KMS-11 (cell line): ENCODE measurements at regions not wholly inside any gene's neighbourhood (a gene's known extent, or its start where the extent isn't known, plus 50 kb on each side); places are given as distances from the start of the nearest gene placed in this dataset.

Experiments
- H2AFZ ChIP-seq: fragments of 200-600 bp; sonication (generic); 2 replicates; pipeline ENCODE4 v1.6.1; 2016; ENCODE audit warnings: antibody characterized with exemption, mixed run types, low read depth
- H3K27ac ChIP-seq: fragments of 200-600 bp; sonication (generic); 2 replicates; pipeline ENCODE4 v1.6.1; 2016; ENCODE audit warnings: mild to moderate bottlenecking, mixed run types
- H3K27me3 ChIP-seq: fragments of 200-600 bp; sonication (generic); 2 replicates; pipeline ENCODE4 v1.6.1; 2017; ENCODE audit warnings: mild to moderate bottlenecking, low read depth, mixed run types, moderate library complexity; ENCODE audit not compliant: insufficient read depth
- H3K36me3 ChIP-seq: fragments of 200-600 bp; sonication (generic); 2 replicates; pipeline ENCODE4 v1.6.1; 2017; ENCODE audit warnings: mild to moderate bottlenecking, mixed run types; ENCODE audit not compliant: insufficient read depth
- H3K4me1 ChIP-seq: fragments of 200-600 bp; sonication (generic); 2 replicates; pipeline ENCODE4 v1.6.1; 2016; ENCODE audit warnings: mild to moderate bottlenecking, low read depth, mixed run types; ENCODE audit not compliant: poor library complexity, severe bottlenecking
- H3K4me2 ChIP-seq: fragments of 200-600 bp; sonication (generic); 2 replicates; pipeline ENCODE4 v1.7.0; 2016; ENCODE audit warnings: mild to moderate bottlenecking, mixed run types
- H3K4me3 ChIP-seq: fragments of 200-600 bp; sonication (generic); IDR thresholded peaks from 2 replicates; pipeline ENCODE4 v1.6.1; 2017; ENCODE audit warnings: low read depth, low read length, mixed read lengths; ENCODE audit not compliant: insufficient read depth
- H3K79me2 ChIP-seq: fragments of 200-600 bp; sonication (generic); 2 replicates; pipeline ENCODE4 v1.6.1; 2016; ENCODE audit warnings: low read depth, mixed run types; ENCODE audit not compliant: insufficient read depth
- H3K9ac ChIP-seq: fragments of 200-600 bp; sonication (generic); 2 replicates; pipeline ENCODE4 v1.6.1; 2016; ENCODE audit warnings: mild to moderate bottlenecking, mixed run types
- H4K20me1 ChIP-seq: fragments of 200-600 bp; sonication (generic); 2 replicates; pipeline ENCODE4 v1.6.1; 2016; ENCODE audit warnings: mild to moderate bottlenecking, mixed run types; ENCODE audit not compliant: insufficient read depth
- CTCF ChIP-seq: fragments of 200-600 bp; sonication (generic); conservative IDR thresholded peaks from 2 replicates; pipeline ENCODE4 v1.6.1; 2017; ENCODE audit warnings: low read depth, mild to moderate bottlenecking, antibody characterized with exemption, low read length, moderate library complexity, mixed read lengths

DNA sequence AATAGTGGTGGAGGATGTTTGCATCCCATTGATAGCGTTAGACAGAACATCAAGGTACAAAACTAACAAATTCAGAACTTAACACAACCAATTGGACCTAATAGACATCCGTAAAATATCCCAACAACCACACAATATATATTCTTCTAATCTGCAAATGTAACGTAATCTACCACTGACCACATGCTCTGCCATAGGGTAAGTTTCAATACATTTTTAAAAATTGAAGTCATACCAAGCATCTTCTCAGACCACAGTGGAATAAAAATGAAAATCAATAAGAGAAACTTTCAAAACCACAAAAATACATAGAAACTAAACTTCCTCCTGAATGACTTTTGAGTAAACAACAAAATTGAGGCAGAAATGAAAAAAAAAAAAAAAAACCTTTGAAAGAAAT is 1087.5 kb downstream of the KCNT2 start:
- Histone ChIP-seq H2AFZ (no peak overlapping the region), H3K9ac (no peak overlapping the region), H3K4me3 (no peak overlapping the region), H4K20me1 (no peaks in the 10 kb centered on the region), H3K79me2 (no peaks in the 10 kb centered on the region), H3K27ac (no peak overlapping the region), H3K27me3 (peaks cover 7% of the 10 kb centered on the region; the same call in 1 of the 2 replicates), H3K4me1 (peaks cover 19% of the 10 kb centered on the region), H3K36me3 (no peaks in the 10 kb centered on the region), H3K4me2 (peak overlapping the region; percentile 12; the same call in 1 of the 2 replicates)
- no peak for TF ChIP-seq CTCF

- TF ChIP-seq CTCF = no peak
- H3K9ac ChIP-seq = no peak overlapping the region
These were observed 1092.2 kb downstream of the KCNT2 start for GRCh38 chr1:195516036-195516435.

DNA sequence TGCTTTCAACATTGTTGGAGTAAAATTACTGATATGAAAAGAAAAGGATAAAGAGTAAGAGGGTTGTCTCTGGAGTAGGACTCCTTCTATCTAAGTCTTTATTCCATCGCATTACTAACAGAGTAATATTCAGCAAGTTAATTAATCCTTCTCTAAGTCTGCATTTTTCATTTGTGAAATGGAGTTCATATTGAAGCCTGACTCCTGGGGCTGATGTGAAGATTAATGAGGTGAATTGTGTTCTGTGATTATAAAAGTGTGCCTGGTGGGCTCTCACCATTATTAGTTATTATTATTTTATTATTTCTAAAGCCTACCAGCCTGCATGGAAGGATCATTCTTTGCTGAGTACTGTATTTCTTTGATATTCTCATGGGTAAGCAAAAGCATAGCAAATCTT is 1096.7 kb downstream of the KCNT2 start:
- Histone ChIP-seq H3K36me3 (no peaks in the 10 kb centered on the region), H3K4me1 (no peaks in the 10 kb centered on the region), H3K79me2 (no peaks in the 10 kb centered on the region), H3K4me3 (no peak overlapping the region), H3K27me3 (no peaks in the 10 kb centered on the region), H4K20me1 (no peaks in the 10 kb centered on the region), H3K4me2 (no peak overlapping the region), H3K27ac (no peak overlapping the region), H2AFZ (no peak overlapping the region), H3K9ac (no peak overlapping the region)
- TF ChIP-seq CTCF = no peak

More at GRCh38 chr1:195516036-195516435, 1092.2 kb downstream of the KCNT2 start:
- H4K20me1 ChIP-seq = no peaks in the 10 kb centered on the region
- H2AFZ ChIP-seq = no peak overlapping the region
- no peaks in the 10 kb centered on the region for H3K36me3 ChIP-seq
- H3K27me3 ChIP-seq = peaks cover 7% of the 10 kb centered on the region; the same call in 1 of the 2 replicates
- no peak overlapping the region for H3K27ac ChIP-seq
- H3K4me2 ChIP-seq = no peak overlapping the region
- no peaks in the 10 kb centered on the region for H3K79me2 ChIP-seq
- H3K4me1 ChIP-seq = peaks cover 13% of the 10 kb centered on the region
- no peak overlapping the region for H3K4me3 ChIP-seq

GRCh38 chr1:195501118-195501517 is 1107.1 kb downstream of the KCNT2 start:
- no peaks in the 10 kb centered on the region for H3K36me3 ChIP-seq
- no peak overlapping the region for H3K9ac ChIP-seq
- H3K4me3 ChIP-seq = no peak overlapping the region
- H4K20me1 ChIP-seq = no peaks in the 10 kb centered on the region
- H3K79me2 ChIP-seq = no peaks in the 10 kb centered on the region
- H3K4me1 ChIP-seq = peaks cover 7% of the 10 kb centered on the region
- H3K27me3 ChIP-seq = no peaks in the 10 kb centered on the region
- H3K4me2 ChIP-seq = no peak overlapping the region
- H3K27ac ChIP-seq = no peak overlapping the region
- no peak overlapping the region for H2AFZ ChIP-seq
- no peak for TF ChIP-seq CTCF
